Mesenchymal stem cell (in vitro differentiated cells and primary cell): ENCODE measurements at regions not wholly inside any gene's neighbourhood (a gene's known extent, or its start where the extent isn't known, plus 50 kb on each side); places are given as distances from the start of the nearest gene placed in this dataset.
A peak's percentile ranks its signal among the peaks of the same experiment; 100 is the strongest.

Experiments
- DNase-seq: peaks from one replicate; pipeline ENCODE4 v3.0.0-alpha.2; 2013
- H2AFZ ChIP-seq: one replicate; pipeline ENCODE4 v1.6.1; 2013; ENCODE audit warnings: low read depth, mild to moderate bottlenecking, control low read depth, inconsistent platforms, low read length, moderate library complexity
- H2AK5ac ChIP-seq: 2 replicates; pipeline ENCODE4 v1.6.1; 2013; ENCODE audit warnings: low read length, moderate library complexity, mild to moderate bottlenecking, inconsistent platforms; ENCODE audit not compliant: severe bottlenecking
- H2BK120ac ChIP-seq: one replicate; pipeline ENCODE4 v1.6.1; 2013; ENCODE audit warnings: low read depth, mild to moderate bottlenecking, inconsistent platforms, low read length, moderate library complexity
- H2BK12ac ChIP-seq, 2 experiments: one replicate each; pipeline ENCODE4 v1.6.1; 2013; ENCODE audit warnings: inconsistent platforms in 2 of 2, low read length in 2 of 2, mild to moderate bottlenecking in 2 of 2, moderate library complexity in 2 of 2, control low read depth in 1 of 2
- H2BK15ac ChIP-seq: one replicate; pipeline ENCODE4 v1.6.1; 2013; ENCODE audit warnings: mild to moderate bottlenecking, low read depth, inconsistent platforms; ENCODE audit not compliant: poor library complexity, severe bottlenecking
- H2BK5ac ChIP-seq: 2 replicates; pipeline ENCODE4 v1.6.1; 2013; ENCODE audit warnings: low read depth, mild to moderate bottlenecking, low read length, control low read depth, inconsistent platforms; ENCODE audit not compliant: poor library complexity, severe bottlenecking
- H3K14ac ChIP-seq, 2 experiments: one replicate each; pipeline ENCODE4 v1.6.1; 2013; ENCODE audit warnings: inconsistent platforms in 2 of 2, low read length in 2 of 2, control low read depth in 1 of 2, mild to moderate bottlenecking in 1 of 2, moderate library complexity in 1 of 2
- H3K18ac ChIP-seq, 2 experiments: one replicate each; pipeline ENCODE4 v1.6.1; 2013; ENCODE audit warnings: inconsistent platforms in 2 of 2, low read length in 2 of 2, control low read depth in 1 of 2, low read depth in 1 of 2, mild to moderate bottlenecking in 1 of 2
- H3K23ac ChIP-seq, 2 experiments: one replicate each; pipeline ENCODE4 v1.6.1; 2013; ENCODE audit warnings: inconsistent platforms in 2 of 2, low read length in 2 of 2, mild to moderate bottlenecking in 2 of 2, moderate library complexity in 2 of 2, control low read depth in 1 of 2
- H3K27ac ChIP-seq: 2 replicates; pipeline ENCODE4 v1.5.1; 2013; ENCODE audit warnings: mild to moderate bottlenecking, moderate library complexity, low read length, control low read depth, inconsistent platforms; ENCODE audit not compliant: poor library complexity, severe bottlenecking
- H3K27me3 ChIP-seq, 2 experiments: 2 replicates each; pipeline versions ENCODE4 v1.6.1 to v1.7.0; 2013; ENCODE audit warnings: low read length in 2 of 2, mild to moderate bottlenecking in 2 of 2, moderate library complexity in 2 of 2, control low read depth in 1 of 2, inconsistent platforms in 1 of 2; ENCODE audit not compliant: control insufficient read depth in 1 of 2, insufficient read depth in 1 of 2
- H3K36me3 ChIP-seq, 2 experiments: 2 replicates each; pipeline versions ENCODE4 v1.6.1 to v1.7.0; 2013; ENCODE audit warnings: low read length in 2 of 2, control low read depth in 1 of 2, inconsistent platforms in 1 of 2, low read depth in 1 of 2, mild to moderate bottlenecking in 1 of 2; ENCODE audit not compliant: insufficient read depth in 2 of 2, control insufficient read depth in 1 of 2
- H3K4ac ChIP-seq, 2 experiments: one replicate each; pipeline ENCODE4 v1.6.1; 2013; ENCODE audit warnings: inconsistent platforms in 2 of 2, low read length in 2 of 2, mild to moderate bottlenecking in 2 of 2, moderate library complexity in 2 of 2, control low read depth in 1 of 2, low read depth in 1 of 2
- H3K4me1 ChIP-seq: 2 replicates; pipeline ENCODE4 v1.6.1; 2013; ENCODE audit warnings: low read depth, low read length, control low read depth; ENCODE audit not compliant: control insufficient read depth, insufficient read depth
- H3K4me2 ChIP-seq: 2 replicates; pipeline ENCODE4 v1.6.1; 2013; ENCODE audit warnings: low read length, mild to moderate bottlenecking, inconsistent platforms; ENCODE audit not compliant: poor library complexity, severe bottlenecking
- H3K4me3 ChIP-seq, 2 experiments: 2 replicates each; pipeline versions ENCODE4 v1.5.1 to v1.7.0; 2013; ENCODE audit warnings: low read length in 2 of 2, mild to moderate bottlenecking in 2 of 2, control low read depth in 1 of 2, low read depth in 1 of 2; ENCODE audit not compliant: insufficient read depth in 1 of 2
- H3K79me1 ChIP-seq: replicated peaks from 2 replicates; pipeline ENCODE4 v1.6.1; 2013; ENCODE audit warnings: mild to moderate bottlenecking, control low read depth, low read length, inconsistent platforms; ENCODE audit not compliant: poor library complexity, severe bottlenecking
- H3K9ac ChIP-seq: 2 replicates; pipeline ENCODE4 v1.7.0; 2013; ENCODE audit warnings: mild to moderate bottlenecking, low read length, moderate library complexity
- H3K9me3 ChIP-seq: 2 replicates; pipeline ENCODE4 v1.7.0; 2013; ENCODE audit warnings: mild to moderate bottlenecking, low read length; ENCODE audit not compliant: control insufficient read depth
- H4K8ac ChIP-seq: one replicate; pipeline ENCODE4 v1.6.1; 2013; ENCODE audit warnings: inconsistent platforms, mild to moderate bottlenecking, low read length, moderate library complexity
- H4K91ac ChIP-seq: one replicate; pipeline ENCODE4 v1.6.1; 2013; ENCODE audit warnings: mild to moderate bottlenecking, low read length, inconsistent platforms
- WGBS: methylation state at CpG from one replicate; pipeline ENCODE4 v1.1.7; 2013; ENCODE audit warnings: mixed read lengths; 5-methylcytosine and 5-hydroxymethylcytosine counted together

- DNase-seq = no peak
- H3K9ac ChIP-seq = no peak overlapping the region
- peaks cover 0 to 6% of the 10 kb centered on the region in 2 experiments for H3K27me3 ChIP-seq
- no peak overlapping the region for H2BK120ac ChIP-seq
- H3K36me3 ChIP-seq = no peaks in the 10 kb centered on the region
- no peaks in the 10 kb centered on the region for H3K9me3 ChIP-seq
- no peak overlapping the region for H4K8ac ChIP-seq
- no peak overlapping the region for H3K18ac ChIP-seq
- H3K79me1 ChIP-seq = no peaks in the 10 kb centered on the region
- H3K4me3 ChIP-seq = no peak overlapping the region
- no peak overlapping the region for H3K27ac ChIP-seq
- H2BK5ac ChIP-seq = no peak overlapping the region
- H3K23ac ChIP-seq = no peak overlapping the region
- H4K91ac ChIP-seq = no peak overlapping the region
- H2AFZ ChIP-seq = no peak overlapping the region
- no peak overlapping the region for H2BK12ac ChIP-seq
- H3K4ac ChIP-seq = no peak overlapping the region
- no peak overlapping the region for H2AK5ac ChIP-seq
- H3K4me1 ChIP-seq = no peaks in the 10 kb centered on the region
- no peak overlapping the region for H2BK15ac ChIP-seq
- no peak overlapping the region for H3K4me2 ChIP-seq
- no peak overlapping the region for H3K14ac ChIP-seq
Measured at GRCh38 chr13:97616385-97616784, 182.4 kb downstream of the RAP2A start.

- Histone ChIP-seq H4K8ac (no peak overlapping the region), H2AFZ (no peak overlapping the region), H3K4me1 (no peaks in the 10 kb centered on the region), H3K79me1 (no peaks in the 10 kb centered on the region), H3K4me3 (no peak overlapping the region), H3K4ac (no peak overlapping the region), H3K36me3 (no peaks in the 10 kb centered on the region), H2BK12ac (no peak overlapping the region), H3K18ac (no peak overlapping the region), H3K14ac (no peak overlapping the region), H4K91ac (no peak overlapping the region), H2BK5ac (no peak overlapping the region), H3K27ac (no peak overlapping the region), H2BK120ac (no peak overlapping the region), H3K23ac (no peak overlapping the region), H2BK15ac (no peak overlapping the region), H3K4me2 (no peak overlapping the region), H3K27me3 (peaks cover 3 to 6% of the 10 kb centered on the region in 2 experiments), H3K9me3 (no peaks in the 10 kb centered on the region), H3K9ac (no peak overlapping the region), H2AK5ac (no peak overlapping the region)
- 96% methylated on average over 9 of the region's 15 CpGs for WGBS
- DNase-seq = no peak
Measured at GRCh38 chr13:97621025-97621424, 187.1 kb downstream of the RAP2A start.

- H3K14ac ChIP-seq = no peak overlapping the region
- H4K8ac ChIP-seq = no peak overlapping the region
- H2BK120ac ChIP-seq = no peak overlapping the region
- H3K4me3 ChIP-seq = no peak overlapping the region
- H3K18ac ChIP-seq = no peak overlapping the region
- H3K27ac ChIP-seq = no peak overlapping the region
- peaks cover 3 to 6% of the 10 kb centered on the region in 2 experiments for H3K27me3 ChIP-seq
- no peak overlapping the region for H3K9ac ChIP-seq
- no peak overlapping the region for H3K4ac ChIP-seq
- no peak overlapping the region for H2BK5ac ChIP-seq
- H3K9me3 ChIP-seq = no peaks in the 10 kb centered on the region
- H4K91ac ChIP-seq = no peak overlapping the region
- DNase-seq = no peak
- H2AFZ ChIP-seq = no peak overlapping the region
- H3K36me3 ChIP-seq = no peaks in the 10 kb centered on the region
- no peak overlapping the region for H2AK5ac ChIP-seq
- no peak overlapping the region for H2BK12ac ChIP-seq
- WGBS = 52% methylated on average over 10 of the region's 10 CpGs
- H3K4me2 ChIP-seq = no peak overlapping the region
- no peak overlapping the region for H2BK15ac ChIP-seq
- H3K4me1 ChIP-seq = no peaks in the 10 kb centered on the region
- no peak overlapping the region for H3K23ac ChIP-seq
- H3K79me1 ChIP-seq = no peaks in the 10 kb centered on the region
Measured at GRCh38 chr13:97621631-97622030, 187.7 kb downstream of the RAP2A start.

DNA sequence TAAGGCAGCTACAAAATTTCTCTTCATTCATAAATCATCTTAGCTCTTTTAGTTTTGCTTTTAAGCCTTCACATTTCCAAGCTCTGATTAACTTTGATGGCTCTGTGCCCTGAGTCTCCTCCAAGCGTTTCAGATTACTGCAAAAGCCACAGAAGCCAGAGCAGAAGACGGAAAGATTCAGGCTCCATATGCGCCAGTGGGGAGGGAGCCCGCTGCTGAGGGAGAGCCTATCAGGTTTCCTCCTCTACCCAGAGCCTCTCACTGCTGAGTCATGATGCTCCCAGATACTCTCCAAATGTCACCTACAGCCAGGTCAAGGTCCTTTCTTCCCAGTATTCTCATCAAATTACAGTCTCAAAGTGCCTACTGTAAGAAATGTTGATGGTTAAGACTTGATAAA, 193.6 kb downstream of the RAP2A start:
- H2BK5ac ChIP-seq = no peak overlapping the region
- H2BK15ac ChIP-seq = no peak overlapping the region

More for the DNA sequence above, 193.6 kb downstream of the RAP2A start:
- 34% methylated on average over 3 of the region's 4 CpGs for WGBS
- Histone ChIP-seq H3K18ac (no peak overlapping the region), H3K4ac (no peak overlapping the region), H3K9me3 (peaks cover 5% of the 10 kb centered on the region), H2AFZ (no peak overlapping the region), H2AK5ac (no peak overlapping the region), H3K4me3 (no peak overlapping the region), H3K23ac (no peak overlapping the region), H3K14ac (no peak overlapping the region), H2BK12ac (no peak overlapping the region), H4K8ac (no peak overlapping the region), H3K27ac (no peak overlapping the region), H3K27me3 (peaks cover 3 to 9% of the 10 kb centered on the region in 2 experiments), H2BK120ac (no peak overlapping the region), H3K4me1 (no peaks in the 10 kb centered on the region), H3K79me1 (no peaks in the 10 kb centered on the region), H4K91ac (no peak overlapping the region), H3K9ac (no peak overlapping the region), H3K36me3 (no peaks in the 10 kb centered on the region), H3K4me2 (no peak overlapping the region)
- DNase-seq = peak; percentile 59
